MV-4-11 (cell line): ENCODE measurements at regions not wholly inside any gene's neighbourhood (a gene's known extent, or its start where the extent isn't known, plus 50 kb on each side); places are given as distances from the start of the nearest gene placed in this dataset.

Source experiments
- DNase-seq: peaks from one replicate; lab custom pipeline; 2025; lab: John Stamatoyannopoulos, UW

- DNase-seq = no peak
Observed at GRCh38 chr11:26035696-26036095, 296.2 kb upstream of the ANO3 start.

DNA sequence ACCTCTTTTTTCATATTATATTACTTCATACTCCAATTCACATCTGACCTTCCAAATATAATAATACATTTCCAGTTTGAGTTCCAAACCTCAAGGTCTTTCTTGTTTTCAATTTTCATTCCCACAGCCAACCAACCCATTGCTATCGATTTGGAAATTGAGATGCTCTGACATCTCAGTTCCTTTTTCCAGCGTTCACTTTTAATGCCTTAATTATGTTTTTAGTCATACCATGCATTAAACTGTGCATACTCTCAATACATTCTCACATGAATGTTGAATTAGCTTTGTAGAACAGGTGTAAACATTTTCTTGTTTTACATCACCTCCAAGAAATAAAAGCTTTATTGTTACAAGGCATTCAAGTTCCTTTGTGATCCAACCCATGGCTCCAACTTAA is 294.2 kb upstream of the ANO3 start:
- no peak for DNase-seq

DNA sequence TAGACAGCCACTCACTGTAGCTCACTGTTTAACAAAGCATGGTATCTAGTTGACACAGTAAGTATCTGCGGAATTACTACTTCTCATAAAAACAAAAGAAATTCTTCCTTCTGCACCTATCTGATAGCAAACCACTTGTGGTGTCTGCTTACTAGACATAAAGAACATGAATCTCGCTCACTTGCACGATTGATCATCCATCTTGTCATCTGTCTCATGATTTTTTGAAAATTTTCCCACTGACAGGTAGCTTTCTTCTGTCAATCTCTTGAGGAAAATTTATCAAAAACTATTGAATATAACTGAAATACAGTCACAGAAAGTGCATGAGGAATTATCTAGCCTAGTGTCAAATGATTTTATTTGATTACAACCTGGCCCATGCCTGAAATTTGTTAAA is 291.6 kb upstream of the ANO3 start:
- DNase-seq = no peak

- no peak for DNase-seq
Observed at GRCh38 chr11:26042113-26042512, 289.8 kb upstream of the ANO3 start.

GRCh38 chr11:26043665-26044064 is 288.3 kb upstream of the ANO3 start:
- DNase-seq = no peak

- no peak for DNase-seq
Observed at GRCh38 chr11:26044389-26044788, 287.5 kb upstream of the ANO3 start.

GRCh38 chr11:26045082-26045481 is 286.8 kb upstream of the ANO3 start:
- DNase-seq = no peak

GRCh38 chr11:26048271-26048670 is 283.7 kb upstream of the ANO3 start:
- no peak for DNase-seq

GRCh38 chr11:26053966-26054365 is 278.0 kb upstream of the ANO3 start:
- DNase-seq = no peak

- DNase-seq = no peak
Observed at GRCh38 chr11:26062660-26063059, 269.3 kb upstream of the ANO3 start.

DNA sequence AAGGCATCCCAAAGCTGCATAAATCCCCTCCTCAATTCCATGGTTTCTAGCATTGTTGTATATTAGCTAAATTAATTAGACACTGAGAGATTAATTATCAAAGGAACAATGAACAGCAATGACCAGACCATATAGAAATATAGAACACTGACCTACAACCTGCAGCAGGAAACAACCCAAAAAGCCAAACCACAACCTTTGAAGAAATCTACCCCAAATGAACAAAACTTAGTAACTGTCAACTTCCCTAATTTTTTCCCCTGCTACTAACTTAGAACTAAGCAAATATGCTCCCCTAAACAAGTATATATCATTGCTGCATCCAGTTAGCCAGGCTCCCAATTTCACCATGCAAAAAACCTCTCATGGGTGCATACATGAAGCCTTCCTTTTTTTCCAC is 268.0 kb upstream of the ANO3 start:
- no peak for DNase-seq

GRCh38 chr11:26065944-26066343 is 266.0 kb upstream of the ANO3 start:
- no peak for DNase-seq

- no peak for DNase-seq
Observed at GRCh38 chr11:26070714-26071380, 261.1 kb upstream of the ANO3 start.

DNA sequence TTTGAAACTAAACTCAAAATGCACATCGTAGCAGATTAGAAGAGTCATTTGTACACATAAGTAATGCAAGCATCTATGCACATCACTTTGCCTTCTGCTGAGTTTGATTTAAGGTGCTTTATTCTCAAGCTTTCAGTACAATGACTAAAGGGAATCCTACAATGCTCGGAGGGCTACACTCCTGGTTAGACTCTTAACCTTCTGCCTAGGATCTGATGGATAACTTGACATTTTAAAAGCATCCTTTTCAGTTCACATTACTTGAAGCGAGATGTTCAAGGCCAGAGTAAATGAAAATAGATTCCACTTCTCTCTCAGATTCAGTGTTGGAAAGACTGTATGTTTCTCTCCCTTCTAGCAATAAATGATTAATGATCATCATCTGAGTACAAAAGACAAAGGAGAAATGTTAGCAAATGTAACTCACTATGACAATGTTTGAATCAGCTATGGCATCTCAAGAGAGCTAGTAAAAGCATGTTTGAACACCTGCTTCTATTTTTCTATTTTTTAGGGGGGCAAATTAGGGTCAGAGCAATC is 259.2 kb upstream of the ANO3 start:
- no peak for DNase-seq

DNA sequence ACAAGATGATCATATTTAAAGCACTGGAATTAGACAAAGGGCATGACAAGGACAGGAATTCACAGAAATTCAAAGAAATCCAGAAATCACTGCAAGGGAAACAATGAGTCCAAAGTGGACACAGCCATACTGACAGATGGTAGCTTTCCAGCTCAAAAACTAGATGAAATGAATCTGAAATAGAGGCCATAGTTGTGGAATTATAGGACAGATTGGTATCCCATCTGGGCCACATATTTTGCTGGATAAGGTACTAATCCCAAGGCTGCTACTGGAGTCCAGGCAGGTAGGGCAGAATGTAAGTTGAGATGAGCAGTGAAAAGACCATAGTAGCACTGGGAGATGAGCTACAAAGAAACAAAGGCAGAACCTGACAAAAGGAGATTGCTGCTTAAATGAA is 258.3 kb upstream of the ANO3 start:
- no peak for DNase-seq

DNA sequence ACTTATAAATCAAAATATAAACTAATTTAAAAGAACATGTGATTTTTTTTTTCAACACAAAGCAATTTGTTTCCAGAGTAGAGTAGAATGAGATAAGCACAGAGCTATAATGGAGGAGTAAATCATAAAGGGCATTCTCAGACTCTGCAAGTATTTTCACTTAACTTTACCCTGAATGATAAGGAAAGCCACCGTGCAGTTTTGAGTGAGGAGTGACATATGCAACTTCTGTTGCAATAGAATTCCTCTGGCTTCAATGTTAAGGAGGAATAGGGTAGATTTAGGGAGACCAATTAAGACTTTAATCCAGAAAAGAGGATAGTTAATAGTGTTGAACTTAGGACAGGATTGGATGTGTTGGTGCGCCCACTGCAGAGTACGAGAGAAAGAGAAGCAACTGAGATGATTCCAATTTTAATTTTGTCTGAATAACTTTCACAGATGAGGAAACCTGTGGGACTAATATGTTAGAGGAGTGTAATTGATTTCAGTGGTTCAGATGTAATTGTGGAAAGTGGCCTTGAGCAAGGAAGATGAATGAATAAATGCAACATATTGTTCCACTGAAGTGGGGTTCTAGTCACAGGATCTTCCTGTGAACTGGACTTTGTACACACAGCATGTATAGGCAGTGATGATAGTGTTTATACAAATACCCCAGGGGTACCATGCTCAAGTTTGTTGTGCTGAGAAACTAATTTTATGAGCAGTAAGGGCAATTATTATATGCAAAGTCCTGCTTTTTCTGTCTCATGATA is 255.5 kb upstream of the ANO3 start:
- no peak for DNase-seq

- no peak for DNase-seq
Observed at GRCh38 chr11:26078231-26078821, 253.6 kb upstream of the ANO3 start.

GRCh38 chr11:26084313-26084712 is 247.6 kb upstream of the ANO3 start:
- DNase-seq = no peak

GRCh38 chr11:26086028-26086427 is 245.9 kb upstream of the ANO3 start:
- no peak for DNase-seq

DNA sequence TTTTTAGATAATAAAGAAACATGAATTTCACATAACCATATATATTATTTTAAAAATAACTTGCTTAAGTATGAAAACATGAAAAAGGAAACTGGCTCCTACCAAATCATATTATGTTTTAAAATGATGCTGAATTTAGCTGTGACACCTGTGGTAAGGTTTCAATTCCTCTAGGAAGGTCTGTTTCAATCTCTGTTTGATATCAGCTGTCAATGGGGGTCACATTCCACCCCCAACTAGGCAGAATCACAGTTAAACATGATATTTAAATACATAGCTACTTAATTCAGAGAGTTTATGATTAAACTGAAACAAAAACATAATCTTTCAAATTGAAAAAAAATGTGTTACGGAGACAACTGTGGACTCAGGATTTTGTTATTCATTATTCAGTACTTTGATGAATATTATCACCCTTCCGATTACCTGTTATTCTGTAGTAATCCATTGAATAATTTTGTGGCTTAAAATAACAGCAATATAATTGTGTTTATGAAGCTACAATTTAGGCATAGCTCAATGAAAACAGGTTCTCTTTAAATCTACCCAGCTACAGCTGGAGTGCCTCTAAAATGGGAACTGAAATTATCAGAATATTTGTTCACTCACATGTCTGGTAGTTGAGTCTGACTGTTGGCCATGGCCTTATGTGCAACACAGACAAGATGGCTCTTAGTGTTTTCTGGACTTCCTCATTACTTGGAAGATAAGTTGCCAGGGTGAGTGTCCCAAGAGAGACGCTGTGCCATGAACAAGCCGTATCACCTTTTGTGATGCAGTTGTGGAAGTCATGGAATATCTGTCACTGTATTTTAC is 244.6 kb upstream of the ANO3 start:
- DNase-seq = peak; percentile 45

GRCh38 chr11:26088391-26088790 is 243.5 kb upstream of the ANO3 start:
- DNase-seq = no peak

- no peak for DNase-seq
Observed at GRCh38 chr11:26090651-26091050, 241.3 kb upstream of the ANO3 start.
